Inferior parietal cortex (tissue), 1 donor: ENCODE measurements at regions not wholly inside any gene's neighbourhood (a gene's known extent, or its start where the extent isn't known, plus 50 kb on each side); places are given as distances from the start of the nearest gene placed in this dataset.

Source experiments
- DNase-seq: peaks from one replicate; pipeline ENCODE4 v3.0.0-alpha.2; 2016; ENCODE audit errors: extremely low spot score

DNA sequence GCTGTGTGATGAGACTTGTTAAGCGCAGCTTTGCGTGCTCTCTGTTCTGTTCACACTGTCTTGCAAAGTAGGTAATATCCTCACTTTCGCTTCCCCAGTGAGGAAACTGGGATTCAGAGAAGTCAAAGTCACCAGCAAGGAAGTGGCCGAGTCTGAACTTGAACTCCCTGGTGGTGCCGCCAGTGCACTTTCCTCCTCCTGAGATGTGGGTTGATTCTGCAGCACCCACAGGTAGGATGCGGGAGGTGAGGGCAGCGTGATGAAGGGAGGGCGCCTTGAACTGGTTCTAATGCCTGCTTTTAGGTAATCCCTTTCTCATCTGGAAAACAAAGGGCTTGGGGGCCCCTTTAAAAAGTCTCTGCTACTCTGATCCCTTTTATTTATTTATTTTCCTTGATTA is 54.9 kb upstream of the IGF1 start:
- no peak for DNase-seq

DNA sequence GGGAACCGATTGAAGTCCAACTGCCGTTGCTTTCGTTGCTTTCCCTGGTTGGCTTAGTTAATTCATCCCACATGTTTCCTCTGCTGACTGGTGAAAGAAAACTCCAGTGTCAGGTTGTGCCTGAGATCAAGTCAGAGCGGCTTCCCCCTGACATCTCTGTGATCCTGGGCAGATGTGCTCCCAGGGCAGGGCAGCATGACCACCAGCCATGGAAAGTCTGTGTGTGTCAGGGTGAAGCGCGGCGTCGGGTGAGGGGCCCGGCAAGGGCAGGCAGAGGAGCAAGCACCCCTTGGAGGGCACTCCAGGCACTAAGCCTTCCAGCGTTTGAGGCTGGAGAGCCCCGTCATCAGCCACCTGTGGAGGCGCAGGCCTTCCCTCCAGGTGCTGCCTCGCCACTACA is 54.5 kb upstream of the IGF1 start:
- DNase-seq, result no peak

DNA sequence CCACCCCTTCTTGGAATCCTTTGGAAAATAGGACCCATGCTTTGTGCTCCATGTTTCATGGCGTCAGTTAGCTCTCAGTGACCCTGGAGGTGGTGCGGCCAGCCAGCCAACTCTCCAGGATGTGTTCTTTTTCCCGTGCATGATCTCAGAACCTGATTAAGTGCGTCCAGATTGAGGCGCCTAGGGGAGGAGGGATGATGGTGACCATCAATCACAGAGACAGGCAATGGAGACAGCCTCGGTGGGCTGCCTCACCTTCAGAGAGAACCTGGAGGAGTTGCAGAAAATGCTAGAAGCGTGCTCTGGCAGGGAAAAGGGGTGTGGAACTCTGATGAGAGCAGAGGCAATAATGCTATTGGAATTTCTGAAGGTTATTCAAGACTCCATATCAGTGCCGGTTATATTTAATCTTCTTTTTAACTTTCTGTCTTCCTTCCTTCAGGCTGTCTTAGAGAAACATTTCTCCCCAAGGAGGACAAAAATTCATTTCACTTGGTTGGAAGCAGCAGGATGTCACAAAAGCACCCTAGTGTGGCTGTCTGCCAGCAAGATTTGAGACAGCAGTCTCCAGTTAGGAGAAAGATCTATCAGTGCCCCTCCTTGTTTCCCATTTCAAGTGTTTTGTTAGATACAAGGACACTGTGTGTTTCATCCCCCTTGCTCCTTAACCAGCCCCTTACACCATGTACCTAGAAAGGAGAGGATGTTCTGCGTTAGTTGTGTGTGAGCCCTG is 53.3 kb upstream of the IGF1 start:
- DNase-seq, result no peak
